Thoracic aorta (tissue), 2 donors: ENCODE measurements at regions not wholly inside any gene's neighbourhood (a gene's known extent, or its start where the extent isn't known, plus 50 kb on each side); places are given as distances from the start of the nearest gene placed in this dataset.
A peak's percentile ranks its signal among the peaks of the same experiment; 100 is the strongest.

ENCODE experiments used
- ATAC-seq: fragments of 150-250 bp; one replicate; pipeline ENCODE4 v1.8.0; 2017; ENCODE audit warnings: low read depth; ENCODE audit not compliant: insufficient number of reproducible peaks, low FRiP score
- DNase-seq: peaks from one replicate; pipeline ENCODE4 v3.0.0-alpha.2; 2020; ENCODE audit warnings: low spot score
- H3K27ac ChIP-seq, 2 donors: fragments of 200-600 bp; sonication (generic); 1 replicate in 1 of 2; 2 replicates in 1 of 2; pipeline ENCODE4 v1.5.1; 2016; ENCODE audit warnings: mild to moderate bottlenecking in 2 of 2, moderate library complexity in 2 of 2
- H3K27me3 ChIP-seq: fragments of 200-600 bp; sonication (generic); replicated peaks from 2 replicates; pipeline ENCODE4 v1.6.0; 2016; ENCODE audit warnings: mild to moderate bottlenecking; ENCODE audit not compliant: insufficient read depth
- H3K36me3 ChIP-seq: fragments of 200-600 bp; sonication (generic); one replicate; pipeline ENCODE4 v1.5.1; 2016
- H3K4me1 ChIP-seq, 2 donors: fragments of 200-600 bp; sonication (generic); 1 replicate in 1 of 2; 2 replicates in 1 of 2; pipeline versions ENCODE4 v1.5.1 to v1.6.0; 2016; ENCODE audit warnings: low read depth in 2 of 2, mild to moderate bottlenecking in 1 of 2; ENCODE audit not compliant: control insufficient read depth in 1 of 2
- H3K4me3 ChIP-seq: fragments of 200-600 bp; sonication (generic); 2 replicates; pipeline ENCODE4 v1.5.1; 2016; ENCODE audit warnings: mild to moderate bottlenecking
- H3K9me3 ChIP-seq: fragments of 200-600 bp; sonication (generic); 2 replicates; pipeline ENCODE4 v1.5.1; 2016
- TF ChIP-seq, protein P1 (sequence below): fragments of 200-600 bp; sonication (generic); IDR thresholded peaks from one replicate; pipeline ENCODE4 v1.5.1; 2019; ENCODE audit warnings: antibody characterized with exemption

DNA sequence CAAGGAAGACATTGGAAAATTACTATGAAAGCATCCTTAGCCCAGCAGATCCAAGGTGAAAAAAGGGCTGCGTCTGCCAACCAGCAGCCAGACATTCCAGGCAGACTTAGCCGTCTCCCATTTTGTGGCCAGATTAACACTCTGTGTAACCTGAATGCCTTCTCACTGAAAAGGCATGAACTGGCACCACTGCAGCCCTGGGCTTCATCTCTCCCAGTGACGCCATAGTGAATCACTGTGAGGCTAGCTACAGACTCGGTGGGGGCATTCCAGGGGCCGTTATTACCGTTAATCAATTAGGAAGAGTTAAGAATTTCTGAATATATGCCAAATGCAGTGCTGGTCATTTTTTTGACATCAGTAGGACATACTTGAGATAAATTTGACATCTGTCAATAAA is 627.4 kb downstream of the LMO4 start:
- Histone ChIP-seq H3K4me1 (peaks cover 19 to 67% of the 10 kb centered on the region in 2 donors), H3K36me3 (no peaks in the 10 kb centered on the region), H3K9me3 (no peaks in the 10 kb centered on the region), H3K27me3 (no peaks in the 10 kb centered on the region), H3K4me3 (no peak overlapping the region), H3K27ac (peak overlapping the region; percentile 62 to 76)
- TF ChIP-seq, protein P1, sequence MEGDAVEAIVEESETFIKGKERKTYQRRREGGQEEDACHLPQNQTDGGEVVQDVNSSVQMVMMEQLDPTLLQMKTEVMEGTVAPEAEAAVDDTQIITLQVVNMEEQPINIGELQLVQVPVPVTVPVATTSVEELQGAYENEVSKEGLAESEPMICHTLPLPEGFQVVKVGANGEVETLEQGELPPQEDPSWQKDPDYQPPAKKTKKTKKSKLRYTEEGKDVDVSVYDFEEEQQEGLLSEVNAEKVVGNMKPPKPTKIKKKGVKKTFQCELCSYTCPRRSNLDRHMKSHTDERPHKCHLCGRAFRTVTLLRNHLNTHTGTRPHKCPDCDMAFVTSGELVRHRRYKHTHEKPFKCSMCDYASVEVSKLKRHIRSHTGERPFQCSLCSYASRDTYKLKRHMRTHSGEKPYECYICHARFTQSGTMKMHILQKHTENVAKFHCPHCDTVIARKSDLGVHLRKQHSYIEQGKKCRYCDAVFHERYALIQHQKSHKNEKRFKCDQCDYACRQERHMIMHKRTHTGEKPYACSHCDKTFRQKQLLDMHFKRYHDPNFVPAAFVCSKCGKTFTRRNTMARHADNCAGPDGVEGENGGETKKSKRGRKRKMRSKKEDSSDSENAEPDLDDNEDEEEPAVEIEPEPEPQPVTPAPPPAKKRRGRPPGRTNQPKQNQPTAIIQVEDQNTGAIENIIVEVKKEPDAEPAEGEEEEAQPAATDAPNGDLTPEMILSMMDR: no peak
- peak; percentile 90 for ATAC-seq
- peak; percentile 74 for DNase-seq

DNA sequence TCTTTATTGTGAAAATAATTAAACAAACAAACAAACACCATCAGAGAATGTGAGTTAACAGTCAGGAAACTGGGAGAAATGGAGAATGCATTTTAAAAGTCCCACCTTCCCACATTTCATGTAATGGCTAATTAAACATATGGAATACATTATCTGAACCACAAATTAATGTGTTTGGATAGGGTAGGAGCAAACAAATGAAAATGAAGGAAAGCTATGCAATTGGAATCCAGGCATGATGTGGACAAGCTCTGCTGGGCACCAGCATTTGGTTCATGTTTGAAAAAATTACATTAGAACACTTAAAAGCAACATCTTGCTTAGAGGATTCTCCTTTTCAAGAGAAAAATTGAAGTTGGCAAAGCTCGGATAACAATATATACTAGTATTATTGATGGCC is 628.1 kb downstream of the LMO4 start:
- no peak overlapping the region for H3K4me3 ChIP-seq
- ATAC-seq: no peak
- TF ChIP-seq, protein P1: no peak
- H3K36me3 ChIP-seq: no peaks in the 10 kb centered on the region
- H3K27me3 ChIP-seq: no peaks in the 10 kb centered on the region
- H3K4me1 ChIP-seq: peaks cover 15 to 60% of the 10 kb centered on the region in 2 donors
- H3K9me3 ChIP-seq: no peaks in the 10 kb centered on the region
- H3K27ac ChIP-seq: peak overlapping the region; percentile 59 to 76
- DNase-seq: no peak

DNA sequence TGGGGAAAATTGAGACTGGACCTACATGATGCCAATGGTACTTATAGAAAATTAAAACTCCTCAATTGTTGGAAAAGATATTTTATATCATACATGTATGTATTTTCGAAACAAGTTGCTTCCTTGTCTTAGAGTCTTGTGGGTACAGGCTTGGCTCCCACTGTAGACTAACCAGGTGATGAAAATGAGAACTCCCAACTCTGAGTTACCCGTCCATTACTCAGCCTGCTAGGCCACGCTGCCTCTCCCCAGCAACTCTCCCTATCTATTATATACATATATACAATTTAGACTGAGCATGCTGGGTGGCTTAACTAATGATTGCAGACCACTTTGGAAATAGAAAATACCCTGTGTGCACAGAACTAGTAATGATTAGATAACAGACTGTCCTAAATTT is 628.7 kb downstream of the LMO4 start:
- no peak overlapping the region for H3K4me3 ChIP-seq
- no peaks in the 10 kb centered on the region for H3K36me3 ChIP-seq
- no peak for DNase-seq
- H3K27ac ChIP-seq: peak overlapping the region; percentile 59 to 76
- no peaks in the 10 kb centered on the region for H3K27me3 ChIP-seq
- no peaks in the 10 kb centered on the region for H3K9me3 ChIP-seq
- H3K4me1 ChIP-seq: peaks cover 14 to 55% of the 10 kb centered on the region in 2 donors
- TF ChIP-seq, protein P1: no peak
- no peak for ATAC-seq

DNA sequence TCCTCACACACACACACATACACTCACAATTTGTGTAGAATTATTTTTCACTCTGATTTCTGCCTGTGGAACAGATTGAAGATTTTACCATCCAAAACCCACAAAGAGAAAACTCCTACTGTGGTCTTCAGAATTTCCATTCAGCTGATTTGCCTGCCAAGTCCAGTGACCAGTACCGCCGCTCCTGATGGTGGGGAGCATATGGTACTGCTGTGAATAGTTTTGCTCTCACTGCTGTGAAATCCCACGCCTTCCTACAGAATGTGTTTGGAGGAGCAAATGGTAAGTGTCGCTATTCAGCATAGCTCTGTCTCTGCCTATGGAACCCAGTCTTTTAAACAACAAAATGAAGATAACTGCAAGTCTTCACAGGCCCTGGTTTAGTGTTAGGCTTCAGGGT is 629.5 kb downstream of the LMO4 start:
- Histone ChIP-seq H3K27ac (peak overlapping the region; percentile 59 to 76), H3K27me3 (no peaks in the 10 kb centered on the region), H3K4me1 (peaks cover 14 to 53% of the 10 kb centered on the region in 2 donors), H3K36me3 (no peaks in the 10 kb centered on the region), H3K9me3 (no peaks in the 10 kb centered on the region), H3K4me3 (peak overlapping the region; percentile 1)
- DNase-seq (no peak), ATAC-seq (no peak)
- TF ChIP-seq, protein P1: peak; percentile 10

DNA sequence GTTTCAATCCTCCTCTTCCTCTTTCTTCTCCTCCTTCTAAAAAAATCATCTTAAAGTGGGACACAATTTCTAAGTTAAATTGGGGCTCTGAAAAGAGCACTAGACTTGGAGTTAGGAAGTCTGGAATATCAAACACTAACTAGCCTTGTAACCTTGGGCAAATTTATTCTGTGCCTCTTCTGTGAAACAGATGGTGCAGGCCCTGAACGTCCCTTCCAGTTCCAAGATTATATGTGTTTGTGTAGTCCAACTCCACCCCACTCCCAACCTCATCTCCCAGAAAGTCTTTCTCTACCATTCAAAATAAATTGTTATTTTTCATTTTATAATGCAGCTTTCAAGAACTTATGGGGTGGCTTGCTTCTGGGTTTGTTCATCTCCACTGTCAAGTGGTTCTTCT is 630.0 kb downstream of the LMO4 start:
- no peak for ATAC-seq
- TF ChIP-seq, protein P1: no peak
- Histone ChIP-seq H3K9me3 (no peaks in the 10 kb centered on the region), H3K36me3 (no peaks in the 10 kb centered on the region), H3K27me3 (no peaks in the 10 kb centered on the region), H3K4me1 (peaks cover 14 to 49% of the 10 kb centered on the region in 2 donors), H3K4me3 (no peak overlapping the region), H3K27ac (peak overlapping the region; percentile 59 to 76)
- DNase-seq: no peak
